NCI-H526 treated with DMSO at 0.1 percent for 48 hours (cell line): ENCODE measurements at regions not wholly inside any gene's neighbourhood (a gene's known extent, or its start where the extent isn't known, plus 50 kb on each side); places are given as distances from the start of the nearest gene placed in this dataset.
"Not testable (repeated sequence)": the region's sequence is repeated elsewhere in the genome, so short reads cannot be mapped to it uniquely, and the experiment has no call there.

Experiments
- DNase-seq: peaks from one replicate; lab custom pipeline; 2025; lab: John Stamatoyannopoulos, UW

DNA sequence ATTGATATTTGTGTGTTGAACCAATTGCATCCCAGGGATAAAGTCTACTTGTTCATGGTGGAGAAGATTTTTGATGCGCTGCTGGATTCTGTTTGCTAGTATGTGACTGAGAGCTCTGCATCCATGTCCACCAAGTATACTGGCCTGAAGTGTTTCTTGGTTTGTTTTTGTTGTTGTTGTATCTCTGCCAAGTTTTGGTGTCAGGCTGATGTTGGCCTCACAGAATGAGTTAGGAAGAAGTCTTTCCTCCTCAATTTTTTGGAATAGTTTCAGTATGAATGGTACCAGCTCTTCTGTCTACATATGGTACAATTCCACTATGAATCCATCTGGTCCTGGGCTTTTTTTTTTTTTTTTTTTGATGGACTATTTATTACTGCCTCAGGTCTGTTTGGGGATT is 50.9 kb upstream of the OSTN start:
- DNase-seq, result no peak

DNA sequence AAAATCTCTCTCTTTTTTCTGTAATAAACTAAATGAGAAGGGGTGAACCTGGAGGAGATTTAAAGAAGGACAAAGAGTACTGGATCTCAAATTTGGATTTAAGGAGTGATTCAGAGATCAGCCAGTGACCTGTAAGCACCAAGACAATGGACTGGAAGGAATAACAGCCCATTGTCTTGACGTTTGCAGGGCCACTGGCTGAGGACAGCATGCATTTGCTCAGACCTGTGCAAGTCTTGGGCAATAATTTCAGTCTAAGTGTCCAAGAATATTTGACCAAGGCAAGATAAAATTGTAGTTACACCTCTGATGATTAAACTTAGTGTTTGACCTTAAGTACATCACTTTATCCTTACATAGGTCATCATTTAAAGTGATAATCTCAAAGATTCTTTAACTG is 55.8 kb upstream of the OSTN start:
- no peak for DNase-seq

GRCh38 chr3:191141728-191142127 is 57.3 kb upstream of the OSTN start:
- no peak for DNase-seq

GRCh38 chr3:191139736-191140135 is 59.3 kb upstream of the OSTN start:
- no peak for DNase-seq

DNA sequence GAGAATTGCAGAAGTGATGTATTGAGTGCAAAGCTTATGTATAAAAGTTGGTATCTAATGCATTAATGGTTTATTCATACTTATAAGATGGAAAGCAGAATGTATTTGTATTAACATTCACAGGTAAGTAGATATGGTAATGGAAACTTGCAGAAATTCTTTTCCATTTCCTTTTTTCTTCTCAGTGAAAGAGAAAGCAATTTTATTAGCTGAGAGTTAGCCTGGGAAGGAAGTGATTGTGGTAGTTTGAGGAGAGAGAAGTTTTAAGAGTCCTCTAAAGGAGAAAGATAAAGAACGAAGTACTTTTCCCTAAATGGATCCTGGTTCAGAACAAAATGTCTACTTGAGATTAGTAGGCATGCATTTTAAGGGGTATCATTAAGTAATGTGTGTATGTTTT is 60.1 kb upstream of the OSTN start:
- no peak for DNase-seq

DNA sequence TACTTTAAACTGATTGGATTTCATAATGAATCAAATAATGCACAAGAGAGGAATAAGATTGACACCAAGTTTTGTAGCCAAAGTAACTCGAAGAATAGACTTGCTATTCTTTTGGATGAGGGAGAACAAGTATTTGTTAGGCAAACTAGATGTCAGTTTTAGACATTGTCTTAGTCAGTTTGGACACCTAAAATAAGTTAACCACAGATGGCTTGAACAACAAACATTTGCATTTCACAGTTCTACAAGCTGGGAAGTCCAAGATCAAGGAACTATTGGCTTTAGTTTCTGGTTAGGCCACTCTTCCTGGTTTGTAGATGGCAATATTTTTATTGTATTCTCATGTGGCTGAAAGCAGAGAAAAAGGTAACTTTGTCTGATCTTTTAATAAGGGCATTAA is 61.3 kb upstream of the OSTN start:
- no peak for DNase-seq

GRCh38 chr3:191136347-191136746 is 62.7 kb upstream of the OSTN start:
- no peak for DNase-seq

- DNase-seq, result no peak
Observed at GRCh38 chr3:191135175-191135574, 63.9 kb upstream of the OSTN start.

GRCh38 chr3:191133359-191133758 is 65.7 kb upstream of the OSTN start:
- no peak for DNase-seq

DNA sequence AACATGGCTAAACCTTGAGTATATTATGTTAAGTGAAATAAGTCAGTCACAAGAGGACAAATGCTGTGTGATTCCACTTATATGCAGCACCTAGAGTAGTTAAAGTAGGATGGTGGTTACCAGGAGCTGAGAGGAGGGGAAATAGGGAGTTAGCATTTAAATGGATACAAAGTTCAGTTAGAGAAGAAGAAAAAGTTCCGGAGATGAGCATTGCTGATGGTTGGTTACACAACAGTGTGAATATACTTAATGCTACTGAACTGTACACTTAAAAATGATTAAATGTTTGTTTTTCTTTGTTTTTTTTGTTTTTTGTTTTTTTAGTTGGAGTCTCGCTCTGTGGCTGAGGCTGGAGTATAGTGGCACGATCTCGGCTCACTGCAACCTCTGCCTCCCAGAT is 67.7 kb upstream of the OSTN start:
- no peak for DNase-seq

DNA sequence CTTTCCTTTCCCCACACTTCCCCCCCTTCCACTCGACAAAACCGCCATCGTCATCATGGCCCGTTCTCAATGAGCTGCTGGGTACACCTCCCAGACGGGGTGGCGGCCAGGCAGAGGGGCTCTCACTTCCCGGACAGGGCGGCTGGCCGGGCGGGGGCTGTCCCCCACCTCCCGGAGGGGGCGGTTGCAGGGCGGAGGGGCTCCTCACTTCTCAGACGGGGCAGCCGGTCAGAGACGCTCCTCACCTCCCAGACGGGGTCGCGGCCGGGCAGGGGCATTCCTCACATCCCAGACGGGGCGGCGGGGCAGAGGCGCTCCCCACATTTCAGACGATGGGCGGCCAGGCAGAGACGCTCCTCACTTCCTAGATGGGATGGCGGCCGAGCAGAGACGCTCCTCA is 74.2 kb upstream of the OSTN start:
- not testable (repeated sequence) for DNase-seq

DNA sequence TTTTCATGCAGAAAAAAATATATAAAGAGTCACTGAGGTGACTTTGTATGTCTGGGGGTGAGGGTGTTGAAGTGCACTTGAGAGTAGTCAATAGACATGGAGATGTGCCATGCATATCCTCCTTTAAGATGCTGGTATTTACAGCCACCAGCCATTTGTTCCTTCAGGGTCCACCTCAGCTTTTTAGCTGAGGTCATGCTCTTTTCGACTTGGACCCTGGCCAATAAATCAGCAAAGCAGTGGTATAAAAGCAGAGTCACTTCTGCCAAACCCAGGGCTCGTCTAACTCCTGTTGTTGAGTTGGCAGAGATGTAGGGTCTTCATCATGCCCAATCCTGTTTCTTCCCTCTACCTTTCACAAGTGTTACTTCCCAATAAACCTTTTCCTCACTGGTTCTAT is 75.1 kb upstream of the OSTN start:
- no peak for DNase-seq

DNA sequence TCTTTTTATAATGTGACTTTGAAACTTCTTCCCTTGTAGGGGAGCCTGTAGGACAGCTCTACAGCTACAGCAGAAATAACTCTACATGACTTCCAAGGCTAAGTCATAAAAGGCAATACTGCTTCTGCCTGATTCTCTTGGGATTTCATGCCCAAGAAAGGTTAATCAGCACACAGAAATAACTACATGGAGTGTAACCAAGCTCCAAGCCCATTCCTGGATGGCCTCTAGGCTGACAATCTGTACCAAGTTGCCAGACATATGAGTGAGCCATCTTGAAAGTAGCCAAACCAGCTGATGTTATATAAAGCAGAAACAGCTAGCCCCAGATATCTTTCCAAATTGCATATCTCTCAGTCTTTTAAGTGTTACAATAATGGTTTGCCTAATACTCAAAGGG is 75.8 kb upstream of the OSTN start:
- DNase-seq, result no peak

GRCh38 chr3:191120447-191121298 is 78.4 kb upstream of the OSTN start:
- no peak for DNase-seq

GRCh38 chr3:191119415-191120295 is 79.4 kb upstream of the OSTN start:
- no peak for DNase-seq

- no peak for DNase-seq
Observed at GRCh38 chr3:191111722-191112121, 87.3 kb upstream of the OSTN start.

GRCh38 chr3:191105418-191105817 is 93.6 kb upstream of the OSTN start:
- no peak for DNase-seq

GRCh38 chr3:191100516-191100915 is 98.5 kb upstream of the OSTN start:
- no peak for DNase-seq

DNA sequence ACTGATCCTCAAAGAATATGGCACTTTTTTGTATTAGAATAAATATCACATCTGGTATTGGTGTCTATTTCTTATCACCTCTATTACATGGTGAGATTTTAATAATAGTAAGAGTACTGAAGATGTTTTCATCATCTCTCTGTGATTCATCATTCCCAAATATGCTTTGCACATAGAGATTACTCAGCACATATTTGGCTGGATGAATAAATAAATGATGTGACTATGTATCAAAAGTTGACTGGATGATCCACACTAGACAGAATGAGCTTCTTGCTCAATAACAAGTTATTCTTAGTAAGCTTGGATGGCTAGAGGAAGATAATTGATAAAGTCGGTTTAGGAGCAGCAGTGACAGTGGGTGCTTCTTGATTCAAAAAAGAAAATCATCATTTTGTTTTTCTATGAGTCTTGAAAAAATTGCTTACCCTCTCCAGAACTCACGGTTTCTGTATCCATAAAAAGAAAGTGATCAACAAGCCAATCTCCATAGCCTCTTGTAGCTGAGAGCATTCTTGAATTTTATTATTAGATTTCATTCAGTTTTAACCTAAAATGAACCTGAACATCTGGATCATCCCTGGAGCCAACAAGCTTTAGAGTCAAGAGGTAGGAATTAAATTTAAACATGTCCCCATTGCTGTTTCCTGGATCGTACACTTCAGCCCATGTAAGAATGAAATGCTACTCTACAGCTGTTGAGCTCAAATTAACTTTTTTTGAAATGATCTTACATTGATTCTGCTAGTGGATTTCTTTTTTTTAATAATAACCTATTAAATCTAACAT is 104.8 kb upstream of the OSTN start:
- no peak for DNase-seq

DNA sequence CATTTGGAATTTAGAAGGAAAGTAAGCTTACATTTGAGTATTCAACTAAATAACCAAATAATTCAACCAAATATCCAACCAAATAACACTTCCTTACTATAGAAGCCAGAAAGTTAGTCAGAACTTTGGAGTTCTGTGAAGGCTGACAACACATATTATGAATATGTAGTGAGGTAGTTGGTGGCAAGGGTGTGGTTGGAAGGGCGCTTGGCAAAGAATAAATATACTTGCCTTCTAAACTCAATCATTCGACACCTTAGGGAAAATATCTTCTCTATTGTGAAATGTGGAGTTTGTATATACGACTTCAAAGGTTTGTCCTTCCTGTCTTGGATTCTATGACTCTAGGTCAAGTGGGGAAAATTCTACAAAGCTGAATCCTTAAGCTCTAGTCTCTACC is 111.7 kb upstream of the OSTN start:
- DNase-seq, result no peak

DNA sequence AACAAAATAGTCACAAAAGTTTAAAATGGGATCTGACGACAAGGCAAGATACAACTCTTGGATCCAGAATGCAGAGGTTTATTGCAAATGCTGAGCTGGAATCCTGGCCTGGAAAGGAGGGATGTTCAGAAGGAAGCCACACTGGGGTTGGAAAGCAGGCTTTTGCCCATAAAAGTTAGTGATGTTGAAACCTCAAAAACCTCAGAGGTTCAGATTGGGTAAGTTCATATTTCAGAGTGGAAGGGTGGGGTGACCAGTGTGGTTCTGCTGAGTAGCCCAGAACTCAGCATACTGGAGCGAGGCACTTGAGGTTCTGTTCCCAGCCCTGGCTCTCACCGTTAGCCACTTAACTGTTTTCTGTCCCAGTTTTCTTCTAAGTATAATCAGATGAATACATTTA is 114.0 kb upstream of the OSTN start:
- DNase-seq, result no peak

- not testable (repeated sequence) for DNase-seq
Observed at GRCh38 chr3:191078913-191079312, 120.1 kb upstream of the OSTN start.
